ENCODE measurements at regions not wholly inside any gene's neighbourhood (a gene's known extent, or its start where the extent isn't known, plus 50 kb on each side); places are given as distances from the start of the nearest gene placed in this dataset.

DNA sequence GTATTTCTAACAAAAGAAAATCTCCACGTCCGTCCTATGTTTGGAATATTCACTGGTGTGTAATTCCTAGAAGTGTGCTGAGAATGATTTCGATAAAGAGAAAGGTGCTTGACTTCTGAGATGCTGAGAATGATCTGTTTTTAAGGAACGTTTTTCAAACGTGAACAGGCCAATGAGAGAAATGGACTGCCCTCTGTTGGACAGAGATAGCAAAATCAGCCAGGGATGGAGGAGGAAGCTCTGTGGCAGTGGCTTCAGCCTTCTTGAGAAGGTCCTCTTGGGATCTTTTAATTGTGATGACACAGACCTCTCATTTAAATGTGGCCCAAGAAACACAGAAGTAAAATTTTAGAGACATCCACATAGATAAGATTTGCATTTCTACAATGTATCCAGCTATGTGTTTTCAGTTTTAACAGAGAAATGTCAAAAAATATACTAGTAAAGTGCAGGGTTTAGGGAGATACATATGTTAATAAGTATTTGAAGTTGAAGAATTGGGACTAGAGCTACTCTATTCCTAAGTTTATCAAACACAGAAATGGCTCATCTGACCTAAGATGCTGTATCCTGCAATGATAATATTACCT is 84.0 kb upstream of the RCN1 start (continued):
- TF ChIP-seq, protein P1, sequence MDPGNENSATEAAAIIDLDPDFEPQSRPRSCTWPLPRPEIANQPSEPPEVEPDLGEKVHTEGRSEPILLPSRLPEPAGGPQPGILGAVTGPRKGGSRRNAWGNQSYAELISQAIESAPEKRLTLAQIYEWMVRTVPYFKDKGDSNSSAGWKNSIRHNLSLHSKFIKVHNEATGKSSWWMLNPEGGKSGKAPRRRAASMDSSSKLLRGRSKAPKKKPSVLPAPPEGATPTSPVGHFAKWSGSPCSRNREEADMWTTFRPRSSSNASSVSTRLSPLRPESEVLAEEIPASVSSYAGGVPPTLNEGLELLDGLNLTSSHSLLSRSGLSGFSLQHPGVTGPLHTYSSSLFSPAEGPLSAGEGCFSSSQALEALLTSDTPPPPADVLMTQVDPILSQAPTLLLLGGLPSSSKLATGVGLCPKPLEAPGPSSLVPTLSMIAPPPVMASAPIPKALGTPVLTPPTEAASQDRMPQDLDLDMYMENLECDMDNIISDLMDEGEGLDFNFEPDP (CRISPR knock-in tag; IDR thresholded peaks at IDR 0.05), result no peak
- TF ChIP-seq, protein P2, sequence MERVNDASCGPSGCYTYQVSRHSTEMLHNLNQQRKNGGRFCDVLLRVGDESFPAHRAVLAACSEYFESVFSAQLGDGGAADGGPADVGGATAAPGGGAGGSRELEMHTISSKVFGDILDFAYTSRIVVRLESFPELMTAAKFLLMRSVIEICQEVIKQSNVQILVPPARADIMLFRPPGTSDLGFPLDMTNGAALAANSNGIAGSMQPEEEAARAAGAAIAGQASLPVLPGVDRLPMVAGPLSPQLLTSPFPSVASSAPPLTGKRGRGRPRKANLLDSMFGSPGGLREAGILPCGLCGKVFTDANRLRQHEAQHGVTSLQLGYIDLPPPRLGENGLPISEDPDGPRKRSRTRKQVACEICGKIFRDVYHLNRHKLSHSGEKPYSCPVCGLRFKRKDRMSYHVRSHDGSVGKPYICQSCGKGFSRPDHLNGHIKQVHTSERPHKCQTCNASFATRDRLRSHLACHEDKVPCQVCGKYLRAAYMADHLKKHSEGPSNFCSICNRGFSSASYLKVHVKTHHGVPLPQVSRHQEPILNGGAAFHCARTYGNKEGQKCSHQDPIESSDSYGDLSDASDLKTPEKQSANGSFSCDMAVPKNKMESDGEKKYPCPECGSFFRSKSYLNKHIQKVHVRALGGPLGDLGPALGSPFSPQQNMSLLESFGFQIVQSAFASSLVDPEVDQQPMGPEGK (CRISPR knock-in tag; IDR thresholded peaks at IDR 0.05; ENCODE audit: borderline replicate concordance), result no peak
- TF ChIP-seq, protein P3, sequence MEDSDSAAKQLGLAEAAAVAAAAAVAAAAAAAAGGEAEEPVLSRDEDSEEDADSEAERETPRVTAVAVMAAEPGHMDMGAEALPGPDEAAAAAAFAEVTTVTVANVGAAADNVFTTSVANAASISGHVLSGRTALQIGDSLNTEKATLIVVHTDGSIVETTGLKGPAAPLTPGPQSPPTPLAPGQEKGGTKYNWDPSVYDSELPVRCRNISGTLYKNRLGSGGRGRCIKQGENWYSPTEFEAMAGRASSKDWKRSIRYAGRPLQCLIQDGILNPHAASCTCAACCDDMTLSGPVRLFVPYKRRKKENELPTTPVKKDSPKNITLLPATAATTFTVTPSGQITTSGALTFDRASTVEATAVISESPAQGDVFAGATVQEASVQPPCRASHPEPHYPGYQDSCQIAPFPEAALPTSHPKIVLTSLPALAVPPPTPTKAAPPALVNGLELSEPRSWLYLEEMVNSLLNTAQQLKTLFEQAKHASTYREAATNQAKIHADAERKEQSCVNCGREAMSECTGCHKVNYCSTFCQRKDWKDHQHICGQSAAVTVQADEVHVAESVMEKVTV (CRISPR knock-in tag; IDR thresholded peaks at IDR 0.05), result peak; percentile 25; the same call in 1 of the 2 replicates
- no peak for TF ChIP-seq SNRNP70 (optimal IDR thresholded peaks at IDR 0.05; ENCODE audit: low read depth, low read length)
- TF ChIP-seq KLF16 (IDR thresholded peaks at IDR 0.05), result peak; percentile 60; the same call in 1 of the 2 replicates
- TF ChIP-seq RBM25 (IDR thresholded peaks at IDR 0.05; ENCODE audit: low read depth, low read length, severe bottlenecking), result no peak
